ENCODE measurements at regions not wholly inside any gene's neighbourhood (a gene's known extent, or its start where the extent isn't known, plus 50 kb on each side); places are given as distances from the start of the nearest gene placed in this dataset.

DNA sequence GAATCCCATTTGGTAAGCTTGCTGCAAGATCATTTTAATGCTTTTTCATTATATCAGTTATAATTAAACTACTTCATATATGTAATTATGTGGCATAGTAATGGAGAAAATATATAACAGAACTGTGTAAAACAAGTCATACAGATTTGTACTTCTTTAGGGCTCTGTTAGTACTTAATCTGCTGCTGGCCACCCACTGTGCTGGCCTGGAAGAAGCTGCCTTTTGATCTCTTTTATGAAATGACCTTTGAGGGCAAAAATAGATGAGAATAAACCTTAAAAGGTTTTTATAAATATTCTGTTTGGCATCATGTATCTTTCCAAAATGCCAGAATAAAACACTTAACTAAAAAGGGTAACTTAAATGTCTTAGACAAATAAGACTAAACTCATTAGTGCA lies 262.9 kb downstream of the ZIC1 start:
- no peak overlapping the region for H3K4me2 ChIP-seq
- TF ChIP-seq JUNB (IDR thresholded peaks at IDR 0.05) (no peak), KDM5A (IDR thresholded peaks at IDR 0.05) (no peak), CBX2 (IDR thresholded peaks at IDR 0.05; ENCODE audit: borderline replicate concordance, low read depth) (no peak), KDM1A (IDR thresholded peaks at IDR 0.05; ENCODE audit: low read depth) (no peak), MAZ (IDR thresholded peaks at IDR 0.05; ENCODE audit: borderline replicate concordance, low read depth, low read length) (no peak), ZSCAN20 (CRISPR knock-in tag; IDR thresholded peaks at IDR 0.05) (no peak), POLR2A (IDR thresholded peaks at IDR 0.05; ENCODE audit: low read length) (no peak), RAD21 (conservative IDR thresholded peaks at IDR 0.05 in 1 of 2, IDR thresholded peaks at IDR 0.05 in 1 of 2) (no peak), EHF (CRISPR knock-in tag; IDR thresholded peaks at IDR 0.05) (no peak), ZFP36 (IDR thresholded peaks at IDR 0.05; ENCODE audit: borderline replicate concordance, partially characterized antibody) (no peak), CBX8 (IDR thresholded peaks at IDR 0.05) (no peak), ZC3H11A (IDR thresholded peaks at IDR 0.05) (no peak), POLR2AphosphoS2 (conservative IDR thresholded peaks at IDR 0.05; ENCODE audit: low read length) (no peak), RCOR1 (IDR thresholded peaks at IDR 0.05; ENCODE audit: low read depth, low read length) (no peak), NR3C1 (IDR thresholded peaks at IDR 0.05) (no peak)
- TF ChIP-seq, protein P1, sequence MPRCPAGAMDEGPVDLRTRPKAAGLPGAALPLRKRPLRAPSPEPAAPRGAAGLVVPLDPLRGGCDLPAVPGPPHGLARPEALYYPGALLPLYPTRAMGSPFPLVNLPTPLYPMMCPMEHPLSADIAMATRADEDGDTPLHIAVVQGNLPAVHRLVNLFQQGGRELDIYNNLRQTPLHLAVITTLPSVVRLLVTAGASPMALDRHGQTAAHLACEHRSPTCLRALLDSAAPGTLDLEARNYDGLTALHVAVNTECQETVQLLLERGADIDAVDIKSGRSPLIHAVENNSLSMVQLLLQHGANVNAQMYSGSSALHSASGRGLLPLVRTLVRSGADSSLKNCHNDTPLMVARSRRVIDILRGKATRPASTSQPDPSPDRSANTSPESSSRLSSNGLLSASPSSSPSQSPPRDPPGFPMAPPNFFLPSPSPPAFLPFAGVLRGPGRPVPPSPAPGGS (IDR thresholded peaks at IDR 0.05) = no peak
- TF ChIP-seq, protein P2, sequence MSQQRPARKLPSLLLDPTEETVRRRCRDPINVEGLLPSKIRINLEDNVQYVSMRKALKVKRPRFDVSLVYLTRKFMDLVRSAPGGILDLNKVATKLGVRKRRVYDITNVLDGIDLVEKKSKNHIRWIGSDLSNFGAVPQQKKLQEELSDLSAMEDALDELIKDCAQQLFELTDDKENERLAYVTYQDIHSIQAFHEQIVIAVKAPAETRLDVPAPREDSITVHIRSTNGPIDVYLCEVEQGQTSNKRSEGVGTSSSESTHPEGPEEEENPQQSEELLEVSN (IDR thresholded peaks at IDR 0.05; ENCODE audit: borderline replicate concordance, low read depth) = no peak
- TF ChIP-seq, protein P3, sequence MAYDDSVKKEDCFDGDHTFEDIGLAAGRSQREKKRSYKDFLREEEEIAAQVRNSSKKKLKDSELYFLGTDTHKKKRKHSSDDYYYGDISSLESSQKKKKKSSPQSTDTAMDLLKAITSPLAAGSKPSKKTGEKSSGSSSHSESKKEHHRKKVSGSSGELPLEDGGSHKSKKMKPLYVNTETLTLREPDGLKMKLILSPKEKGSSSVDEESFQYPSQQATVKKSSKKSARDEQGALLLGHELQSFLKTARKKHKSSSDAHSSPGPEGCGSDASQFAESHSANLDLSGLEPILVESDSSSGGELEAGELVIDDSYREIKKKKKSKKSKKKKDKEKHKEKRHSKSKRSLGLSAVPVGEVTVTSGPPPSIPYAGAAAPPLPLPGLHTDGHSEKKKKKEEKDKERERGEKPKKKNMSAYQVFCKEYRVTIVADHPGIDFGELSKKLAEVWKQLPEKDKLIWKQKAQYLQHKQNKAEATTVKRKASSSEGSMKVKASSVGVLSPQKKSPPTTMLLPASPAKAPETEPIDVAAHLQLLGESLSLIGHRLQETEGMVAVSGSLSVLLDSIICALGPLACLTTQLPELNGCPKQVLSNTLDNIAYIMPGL (CRISPR knock-in tag; IDR thresholded peaks at IDR 0.05; ENCODE audit: borderline replicate concordance) = no peak
- TF ChIP-seq, protein P4, sequence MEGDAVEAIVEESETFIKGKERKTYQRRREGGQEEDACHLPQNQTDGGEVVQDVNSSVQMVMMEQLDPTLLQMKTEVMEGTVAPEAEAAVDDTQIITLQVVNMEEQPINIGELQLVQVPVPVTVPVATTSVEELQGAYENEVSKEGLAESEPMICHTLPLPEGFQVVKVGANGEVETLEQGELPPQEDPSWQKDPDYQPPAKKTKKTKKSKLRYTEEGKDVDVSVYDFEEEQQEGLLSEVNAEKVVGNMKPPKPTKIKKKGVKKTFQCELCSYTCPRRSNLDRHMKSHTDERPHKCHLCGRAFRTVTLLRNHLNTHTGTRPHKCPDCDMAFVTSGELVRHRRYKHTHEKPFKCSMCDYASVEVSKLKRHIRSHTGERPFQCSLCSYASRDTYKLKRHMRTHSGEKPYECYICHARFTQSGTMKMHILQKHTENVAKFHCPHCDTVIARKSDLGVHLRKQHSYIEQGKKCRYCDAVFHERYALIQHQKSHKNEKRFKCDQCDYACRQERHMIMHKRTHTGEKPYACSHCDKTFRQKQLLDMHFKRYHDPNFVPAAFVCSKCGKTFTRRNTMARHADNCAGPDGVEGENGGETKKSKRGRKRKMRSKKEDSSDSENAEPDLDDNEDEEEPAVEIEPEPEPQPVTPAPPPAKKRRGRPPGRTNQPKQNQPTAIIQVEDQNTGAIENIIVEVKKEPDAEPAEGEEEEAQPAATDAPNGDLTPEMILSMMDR (IDR thresholded peaks at IDR 0.05) = no peak
- DNase-seq (ENCODE audit: low read depth in 1 of 2, low spot score in 1 of 2) (no peak), FAIRE-seq (no peak), ATAC-seq (no peak)
- no peaks in the 10 kb centered on the region for H3K9me3 ChIP-seq
- H3K27ac ChIP-seq = no peak overlapping the region
- ChIA-PET CTCF (no interaction called here), POLR2A (no interaction called here)
- H3K4me1 ChIP-seq = no peaks in the 10 kb centered on the region
- H3K4me3 ChIP-seq = no peak overlapping the region

DNA sequence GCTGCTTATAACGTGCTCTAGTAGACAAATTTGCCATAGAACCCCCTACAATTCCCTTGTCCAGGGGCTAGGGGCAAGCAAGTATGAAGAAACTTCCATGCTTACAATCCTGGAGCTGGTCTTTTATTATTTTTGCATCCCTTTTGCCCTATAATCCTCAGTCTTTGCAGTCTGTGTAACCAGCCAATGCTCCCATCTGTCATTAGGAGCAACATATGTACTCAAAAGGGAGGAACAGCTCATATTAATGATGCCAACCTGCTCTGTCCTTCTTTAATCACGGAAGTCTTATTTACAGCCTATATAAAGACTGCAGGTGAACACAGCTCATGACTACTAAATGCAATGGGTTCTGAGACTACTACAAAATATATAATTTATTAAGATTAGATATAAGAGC lies 263.3 kb downstream of the ZIC1 start:
- FAIRE-seq (no peak), DNase-seq (ENCODE audit: low read depth in 1 of 2, low spot score in 1 of 2) (no peak), ATAC-seq (no peak)
- POLR2A ChIA-PET = no interaction called here
- Histone ChIP-seq H3K27ac (no peak overlapping the region), H3K4me2 (no peak overlapping the region), H3K4me3 (no peak overlapping the region), H3K9me3 (no peaks in the 10 kb centered on the region), H3K4me1 (no peaks in the 10 kb centered on the region)
- CTCF ChIA-PET = no interaction called here
- TF ChIP-seq, protein P5, sequence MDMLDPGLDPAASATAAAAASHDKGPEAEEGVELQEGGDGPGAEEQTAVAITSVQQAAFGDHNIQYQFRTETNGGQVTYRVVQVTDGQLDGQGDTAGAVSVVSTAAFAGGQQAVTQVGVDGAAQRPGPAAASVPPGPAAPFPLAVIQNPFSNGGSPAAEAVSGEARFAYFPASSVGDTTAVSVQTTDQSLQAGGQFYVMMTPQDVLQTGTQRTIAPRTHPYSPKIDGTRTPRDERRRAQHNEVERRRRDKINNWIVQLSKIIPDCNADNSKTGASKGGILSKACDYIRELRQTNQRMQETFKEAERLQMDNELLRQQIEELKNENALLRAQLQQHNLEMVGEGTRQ (IDR thresholded peaks at IDR 0.05) = no peak
- 0% methylated on average over 2 of the region's 2 CpGs for WGBS (ENCODE audit: missing lambda C conversion rate)
